SK-N-MC (cell line): ENCODE measurements at regions not wholly inside any gene's neighbourhood (a gene's known extent, or its start where the extent isn't known, plus 50 kb on each side); places are given as distances from the start of the nearest gene placed in this dataset.

Experiments
- DNase-seq: peaks from one replicate; pipeline ENCODE4 v3.0.0-alpha.2; 2011; ENCODE audit warnings: low read depth, low spot score
- H3K27ac ChIP-seq: fragments of 200-600 bp; sonication (generic); 2 replicates; pipeline ENCODE4 v1.5.1; 2016; ENCODE audit warnings: mixed run types
- H3K36me3 ChIP-seq: fragments of 200-600 bp; sonication (generic); 2 replicates; pipeline ENCODE4 v1.6.1; 2017; ENCODE audit warnings: antibody characterized with exemption, low read length, mixed read lengths; ENCODE audit not compliant: insufficient read depth
- H3K4me3 ChIP-seq: fragments of 200-600 bp; sonication (generic); 2 replicates; pipeline ENCODE4 v1.5.1; 2016
- H3K9ac ChIP-seq: fragments of 200-600 bp; sonication (generic); 2 replicates; pipeline ENCODE4 v1.8.0; 2017; ENCODE audit warnings: mixed run types, mixed read lengths; ENCODE audit not compliant: insufficient read length
- H3K9me3 ChIP-seq: fragments of 200-600 bp; sonication (generic); 2 replicates; pipeline ENCODE4 v1.6.1; 2017; ENCODE audit warnings: low read depth, mild to moderate bottlenecking, antibody characterized with exemption, low read length, moderate library complexity, mixed read lengths
- EZH2 ChIP-seq: fragments of 200-600 bp; sonication (generic); IDR thresholded peaks from one replicate; pipeline ENCODE4 v1.6.1; 2017; ENCODE audit warnings: antibody characterized with exemption
- FOXP2 ChIP-seq: optimal IDR thresholded peaks from 2 replicates; pipeline ENCODE3; 2011; ENCODE audit warnings: mild to moderate bottlenecking, moderate library complexity; ENCODE audit not compliant: insufficient read depth; ENCODE audit errors: extremely low read length, control extremely low read depth
- POLR2AphosphoS5 ChIP-seq: IDR thresholded peaks from 2 replicates; pipeline ENCODE4 v1.6.1; 2012; ENCODE audit warnings: mild to moderate bottlenecking, low read depth, low read length, borderline replicate concordance

DNA sequence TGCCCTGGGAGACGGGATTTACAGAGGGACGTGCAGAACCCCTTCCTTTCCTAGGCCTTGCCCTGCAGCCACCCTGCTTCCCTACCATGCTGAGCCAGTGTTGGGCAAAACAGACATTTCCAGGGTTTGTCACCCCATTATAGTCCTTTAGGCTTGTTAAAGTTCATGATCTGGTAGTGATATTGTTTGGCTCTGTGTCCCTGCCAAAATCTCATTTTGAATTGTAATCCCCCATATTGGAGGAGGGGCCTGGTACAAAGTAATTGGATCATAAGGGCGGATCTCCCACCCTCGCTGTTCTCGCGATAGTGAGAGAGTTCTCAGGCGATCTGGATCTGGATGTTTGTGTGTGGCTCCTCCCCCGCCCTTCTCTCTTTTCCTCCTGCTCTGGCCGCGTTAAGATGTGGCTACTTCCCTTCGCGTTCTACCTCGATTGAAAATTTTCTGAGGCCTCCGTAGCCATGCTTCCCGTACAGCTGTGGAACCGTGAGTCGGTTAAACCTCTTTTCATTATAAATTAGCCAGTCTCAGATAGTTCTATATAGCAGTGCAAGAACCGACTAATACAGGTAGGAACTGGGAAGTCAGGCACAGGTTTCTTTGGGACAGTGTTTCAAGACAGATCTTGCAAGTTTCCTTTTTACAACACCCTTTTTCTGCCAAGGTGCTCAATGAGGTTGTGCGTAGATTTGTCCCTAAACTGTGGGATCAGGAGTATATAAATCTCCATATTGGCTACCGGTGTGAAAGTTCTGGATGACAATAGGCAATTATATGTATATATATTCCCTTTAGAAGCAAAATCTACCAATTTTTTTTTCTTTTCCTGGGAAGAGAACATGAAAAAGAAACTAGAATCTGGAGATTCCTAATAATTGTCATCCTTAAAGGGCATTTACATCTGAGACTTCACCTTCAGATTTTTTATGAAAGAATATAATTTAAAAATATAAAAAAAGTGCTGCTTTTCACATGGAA, 152.1 kb downstream of the SAMD5 start:
- no peak for DNase-seq
- no peaks in the 10 kb centered on the region for H3K9me3 ChIP-seq
- no peak overlapping the region for H3K27ac ChIP-seq
- no peaks in the 10 kb centered on the region for H3K36me3 ChIP-seq
- H3K4me3 ChIP-seq = no peak overlapping the region
- H3K9ac ChIP-seq = no peak overlapping the region
- TF ChIP-seq EZH2 = no peak
- TF ChIP-seq POLR2AphosphoS5 = no peak
- no peak for TF ChIP-seq FOXP2

DNA sequence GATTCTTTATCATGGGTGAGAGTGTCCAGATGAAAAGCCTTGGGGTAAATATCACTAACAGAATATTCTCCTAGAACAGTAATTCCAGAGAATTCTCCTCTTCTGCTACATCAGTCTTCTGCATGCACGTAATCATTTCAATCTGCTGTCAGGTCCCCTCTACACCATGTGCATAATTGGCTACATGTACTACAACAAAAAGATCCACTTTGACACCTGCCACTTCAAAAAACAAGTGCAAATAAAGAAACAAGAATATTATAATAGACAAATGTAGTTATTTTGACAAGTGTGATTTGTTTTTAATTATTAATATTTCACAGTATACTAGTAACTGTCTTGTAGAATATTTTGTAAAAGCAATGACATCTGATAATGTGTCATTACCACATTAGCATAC, 154.2 kb downstream of the SAMD5 start:
- Histone ChIP-seq H3K36me3 (no peaks in the 10 kb centered on the region), H3K4me3 (no peak overlapping the region), H3K27ac (no peak overlapping the region), H3K9me3 (no peaks in the 10 kb centered on the region), H3K9ac (no peak overlapping the region)
- DNase-seq = no peak
- TF ChIP-seq FOXP2 = no peak
- TF ChIP-seq POLR2AphosphoS5 = no peak
- no peak for TF ChIP-seq EZH2

GRCh38 chr6:147664092-147664491, 155.6 kb downstream of the SAMD5 start:
- Histone ChIP-seq H3K9me3 (no peaks in the 10 kb centered on the region), H3K36me3 (no peaks in the 10 kb centered on the region), H3K4me3 (no peak overlapping the region), H3K27ac (no peak overlapping the region), H3K9ac (no peak overlapping the region)
- TF ChIP-seq POLR2AphosphoS5 (no peak), EZH2 (no peak), FOXP2 (no peak)
- no peak for DNase-seq

DNA sequence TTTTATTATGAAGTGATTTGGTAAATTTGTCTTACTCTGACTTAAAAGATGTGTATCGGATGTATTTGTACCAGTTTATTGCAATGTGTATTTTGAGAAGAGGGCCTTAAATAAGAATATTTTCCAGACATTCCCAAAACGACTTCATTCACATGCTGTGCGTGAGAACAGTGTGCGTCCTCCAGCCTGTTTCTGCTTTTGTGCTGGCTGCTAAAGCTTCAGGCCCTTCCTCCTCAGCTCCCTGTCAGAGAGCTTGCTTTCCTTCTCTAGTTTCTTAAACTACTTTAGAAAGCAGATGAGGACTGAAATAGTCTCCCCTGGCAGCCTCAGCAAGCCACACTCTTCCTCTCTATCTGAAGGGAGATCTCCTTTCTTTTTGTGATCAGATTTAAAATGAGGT, 157.8 kb downstream of the SAMD5 start:
- no peak for DNase-seq
- Histone ChIP-seq H3K27ac (no peak overlapping the region), H3K9me3 (no peaks in the 10 kb centered on the region), H3K36me3 (no peaks in the 10 kb centered on the region), H3K9ac (no peak overlapping the region), H3K4me3 (no peak overlapping the region)
- TF ChIP-seq POLR2AphosphoS5 (no peak), EZH2 (no peak), FOXP2 (no peak)

DNA sequence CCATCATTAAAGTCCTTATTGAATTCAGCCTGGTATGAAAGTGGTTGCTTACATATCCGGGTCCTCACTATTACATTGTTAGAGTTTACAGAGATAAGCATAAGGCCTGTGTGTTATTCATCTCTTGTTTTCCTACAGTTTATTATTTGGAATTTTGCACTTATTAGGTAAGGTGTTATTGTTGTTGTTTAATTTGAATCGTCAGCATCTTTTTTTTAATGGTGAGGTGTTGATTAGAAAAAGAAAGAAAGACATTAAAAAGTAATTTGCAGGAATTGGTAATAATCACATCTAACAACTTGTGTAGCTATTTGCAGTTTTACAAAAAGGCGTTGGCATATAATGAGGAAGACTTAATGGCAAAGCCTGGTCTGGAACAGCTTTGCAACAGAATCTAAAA, 158.6 kb downstream of the SAMD5 start:
- Histone ChIP-seq H3K27ac (no peak overlapping the region), H3K9me3 (no peaks in the 10 kb centered on the region), H3K9ac (no peak overlapping the region), H3K4me3 (no peak overlapping the region), H3K36me3 (no peaks in the 10 kb centered on the region)
- DNase-seq = no peak
- TF ChIP-seq POLR2AphosphoS5 (no peak), EZH2 (no peak), FOXP2 (no peak)

DNA sequence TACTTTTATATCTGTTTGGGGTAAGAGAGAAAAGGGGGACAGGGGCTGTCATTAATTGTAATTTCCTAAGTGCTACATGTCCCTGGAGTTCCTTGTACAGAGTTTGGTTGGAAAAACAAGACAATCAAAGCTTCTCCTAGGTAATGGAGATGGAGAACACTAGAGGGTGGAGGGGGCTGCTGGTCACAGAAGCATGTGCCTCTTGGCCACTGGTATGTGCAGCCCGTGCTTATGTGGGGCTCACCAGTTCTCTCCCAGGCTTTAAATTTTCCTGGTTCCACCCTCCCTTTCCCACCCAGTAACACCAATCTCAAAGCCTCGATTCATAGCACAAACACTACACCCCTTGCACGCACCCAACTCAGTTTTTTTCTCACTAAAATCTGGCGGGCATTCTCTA, 165.6 kb downstream of the SAMD5 start:
- no peak overlapping the region for H3K27ac ChIP-seq
- H3K9me3 ChIP-seq = no peaks in the 10 kb centered on the region
- no peak for DNase-seq
- no peak overlapping the region for H3K9ac ChIP-seq
- TF ChIP-seq POLR2AphosphoS5 (no peak), EZH2 (no peak), FOXP2 (no peak)
- H3K4me3 ChIP-seq = no peak overlapping the region
- no peaks in the 10 kb centered on the region for H3K36me3 ChIP-seq

DNA sequence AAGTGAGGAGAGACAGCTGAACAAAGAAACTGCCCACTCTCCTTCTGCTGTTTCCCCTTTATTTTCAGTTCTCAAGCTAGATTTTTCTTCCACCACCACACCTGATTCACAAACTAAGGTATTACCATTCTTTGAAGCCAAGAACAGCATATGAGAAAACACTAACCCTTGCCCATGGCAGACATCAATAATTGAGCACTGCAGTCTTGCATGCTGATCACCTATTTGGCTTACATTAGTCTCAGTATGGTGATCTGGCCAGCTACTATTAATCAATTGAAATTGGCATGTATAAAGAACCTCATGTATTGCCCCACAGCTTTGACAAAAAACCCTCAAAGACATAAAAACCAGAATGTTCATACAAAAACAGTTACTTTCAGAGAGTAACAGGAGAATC, 166.3 kb downstream of the SAMD5 start:
- TF ChIP-seq POLR2AphosphoS5 (no peak), EZH2 (no peak), FOXP2 (no peak)
- no peak overlapping the region for H3K27ac ChIP-seq
- H3K9me3 ChIP-seq = no peaks in the 10 kb centered on the region
- no peak overlapping the region for H3K9ac ChIP-seq
- no peak for DNase-seq
- no peaks in the 10 kb centered on the region for H3K36me3 ChIP-seq
- no peak overlapping the region for H3K4me3 ChIP-seq

DNA sequence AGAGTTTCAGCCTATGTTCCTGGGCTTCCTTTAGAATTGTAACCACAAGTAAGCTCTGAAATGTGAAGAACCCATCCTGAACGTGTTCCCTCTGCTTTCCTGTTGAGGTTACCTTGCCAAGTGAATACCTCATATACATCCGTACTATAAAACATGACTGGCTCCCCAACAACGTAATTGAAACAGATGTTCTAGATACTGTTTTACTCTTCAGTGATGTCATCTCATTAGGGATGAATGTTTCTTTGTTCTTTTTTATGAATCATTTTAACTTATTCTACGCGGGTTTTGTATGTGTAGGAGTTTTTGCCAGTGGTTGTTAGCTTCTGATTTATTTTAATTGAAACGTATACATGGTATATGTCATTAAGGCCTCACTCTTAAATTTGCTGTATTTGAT, 166.8 kb downstream of the SAMD5 start:
- Histone ChIP-seq H3K9ac (no peak overlapping the region), H3K4me3 (no peak overlapping the region), H3K9me3 (no peaks in the 10 kb centered on the region), H3K27ac (no peak overlapping the region), H3K36me3 (no peaks in the 10 kb centered on the region)
- TF ChIP-seq EZH2 = no peak
- TF ChIP-seq POLR2AphosphoS5 = no peak
- no peak for TF ChIP-seq FOXP2
- no peak for DNase-seq
